Hepatocyte (in vitro differentiated cells): ENCODE measurements at regions not wholly inside any gene's neighbourhood (a gene's known extent, or its start where the extent isn't known, plus 50 kb on each side); places are given as distances from the start of the nearest gene placed in this dataset.

Experiments used
- DNase-seq: peaks from one replicate; pipeline ENCODE4 v3.0.0-alpha.2; 2016; ENCODE audit warnings: low spot score
- H2AFZ ChIP-seq: fragments of 200-600 bp; sonication (generic); 2 replicates; pipeline ENCODE4 v1.6.0; 2016; ENCODE audit warnings: antibody characterized with exemption, mild to moderate bottlenecking
- H3K27ac ChIP-seq: fragments of 200-600 bp; sonication (generic); 2 replicates; pipeline ENCODE4 v1.5.1; 2016; ENCODE audit warnings: mild to moderate bottlenecking
- H3K27me3 ChIP-seq: fragments of 200-600 bp; sonication (generic); 2 replicates; pipeline ENCODE4 v1.6.1; 2016
- H3K36me3 ChIP-seq: fragments of 200-600 bp; sonication (generic); replicated peaks from 2 replicates; pipeline ENCODE4 v1.5.1; 2016; ENCODE audit warnings: low read depth; ENCODE audit not compliant: insufficient read depth
- H3K4me1 ChIP-seq: fragments of 200-600 bp; sonication (generic); 2 replicates; pipeline ENCODE4 v1.5.1; 2016; ENCODE audit warnings: mild to moderate bottlenecking, moderate library complexity; ENCODE audit not compliant: insufficient read depth
- H3K4me2 ChIP-seq: fragments of 200-600 bp; sonication (generic); 2 replicates; pipeline ENCODE4 v1.6.0; 2016
- H3K4me3 ChIP-seq: fragments of 200-600 bp; sonication (generic); 2 replicates; pipeline ENCODE4 v1.5.1; 2016; ENCODE audit warnings: mild to moderate bottlenecking
- H3K79me2 ChIP-seq: fragments of 200-600 bp; sonication (generic); 2 replicates; pipeline ENCODE4 v1.6.0; 2017; ENCODE audit warnings: mild to moderate bottlenecking
- H3K9me2 ChIP-seq: fragments of 200-600 bp; sonication (generic); replicated peaks from 2 replicates; pipeline ENCODE4 v1.6.0; 2017; ENCODE audit warnings: mild to moderate bottlenecking; ENCODE audit not compliant: insufficient read depth
- H3K9me3 ChIP-seq: fragments of 200-600 bp; sonication (generic); 2 replicates; pipeline ENCODE4 v1.5.1; 2016; ENCODE audit warnings: low read depth, mild to moderate bottlenecking
- H4K20me1 ChIP-seq: fragments of 200-600 bp; sonication (generic); 2 replicates; pipeline ENCODE4 v1.6.0; 2016; ENCODE audit warnings: mild to moderate bottlenecking; ENCODE audit not compliant: insufficient read depth, poor library complexity, severe bottlenecking
- CTCF ChIP-seq: fragments of 200-600 bp; sonication (generic); IDR thresholded peaks from 2 replicates; pipeline ENCODE4 v1.5.1; 2016; ENCODE audit warnings: antibody characterized with exemption, mild to moderate bottlenecking; ENCODE audit not compliant: poor library complexity
- EZH2 ChIP-seq: fragments of 200-600 bp; sonication (generic); IDR thresholded peaks from 2 replicates; pipeline ENCODE4 v1.6.1; 2016; ENCODE audit warnings: antibody characterized with exemption, mild to moderate bottlenecking, borderline replicate concordance
- EZH2phosphoT487 ChIP-seq: fragments of 200-600 bp; sonication (generic); IDR thresholded peaks from one replicate; pipeline ENCODE4 v1.6.1; 2018; ENCODE audit warnings: antibody characterized with exemption, mild to moderate bottlenecking, low read depth, moderate library complexity; ENCODE audit not compliant: unreplicated experiment, severe bottlenecking
- WGBS: methylation state at CpG from one replicate; pipeline ENCODE4 v1.1.6; 2016; ENCODE audit warnings: low lambda C conversion rate; ENCODE audit errors: missing lambda C conversion rate; 5-methylcytosine and 5-hydroxymethylcytosine counted together

GRCh38 chr9:28616310-28616709, 1043.0 kb upstream of the C9orf72 start:
- DNase-seq: no peak
- WGBS: 68% methylated on average over 1 of the region's 1 CpG
- no peaks in the 10 kb centered on the region for H3K4me1 ChIP-seq

GRCh38 chr9:28620011-28620410, 1046.7 kb upstream of the C9orf72 start:
- 68% methylated on average over 1 of the region's 1 CpG for WGBS
- no peaks in the 10 kb centered on the region for H3K9me2 ChIP-seq

More at GRCh38 chr9:28616310-28616709, 1043.0 kb upstream of the C9orf72 start:
- Histone ChIP-seq H3K9me3 (no peaks in the 10 kb centered on the region), H3K36me3 (no peaks in the 10 kb centered on the region), H3K79me2 (no peaks in the 10 kb centered on the region), H3K27ac (no peak overlapping the region), H4K20me1 (no peaks in the 10 kb centered on the region), H3K27me3 (no peaks in the 10 kb centered on the region), H3K4me2 (no peak overlapping the region), H3K4me3 (no peak overlapping the region), H3K9me2 (no peaks in the 10 kb centered on the region), H2AFZ (no peak overlapping the region)
- TF ChIP-seq EZH2phosphoT487 (no peak), CTCF (no peak), EZH2 (no peak)

GRCh38 chr9:28620661-28621060, 1047.4 kb upstream of the C9orf72 start:
- Histone ChIP-seq H3K36me3 (no peaks in the 10 kb centered on the region), H3K9me3 (no peaks in the 10 kb centered on the region), H3K9me2 (no peaks in the 10 kb centered on the region), H3K4me1 (no peaks in the 10 kb centered on the region), H3K27me3 (no peaks in the 10 kb centered on the region), H3K79me2 (no peaks in the 10 kb centered on the region), H3K4me2 (no peak overlapping the region), H4K20me1 (no peaks in the 10 kb centered on the region), H2AFZ (no peak overlapping the region), H3K27ac (no peak overlapping the region), H3K4me3 (no peak overlapping the region)
- DNase-seq: no peak
- no peak for TF ChIP-seq EZH2phosphoT487
- no peak for TF ChIP-seq CTCF
- TF ChIP-seq EZH2: no peak
- WGBS: 83% methylated on average over 2 of the region's 2 CpGs

More at GRCh38 chr9:28620011-28620410, 1046.7 kb upstream of the C9orf72 start:
- Histone ChIP-seq H3K4me2 (no peak overlapping the region), H3K79me2 (no peaks in the 10 kb centered on the region), H2AFZ (no peak overlapping the region), H3K9me3 (no peaks in the 10 kb centered on the region), H3K27ac (no peak overlapping the region), H4K20me1 (no peaks in the 10 kb centered on the region), H3K27me3 (no peaks in the 10 kb centered on the region), H3K4me3 (no peak overlapping the region), H3K36me3 (no peaks in the 10 kb centered on the region), H3K4me1 (no peaks in the 10 kb centered on the region)
- TF ChIP-seq EZH2 (no peak), CTCF (no peak), EZH2phosphoT487 (no peak)
- DNase-seq: no peak

GRCh38 chr9:28624771-28625170, 1051.5 kb upstream of the C9orf72 start:
- H2AFZ ChIP-seq: no peak overlapping the region
- H3K36me3 ChIP-seq: no peaks in the 10 kb centered on the region
- WGBS: 89% methylated on average over 1 of the region's 1 CpG
- DNase-seq: no peak
- H3K9me2 ChIP-seq: no peaks in the 10 kb centered on the region
- H3K4me3 ChIP-seq: no peak overlapping the region
- no peaks in the 10 kb centered on the region for H3K79me2 ChIP-seq
- TF ChIP-seq EZH2: no peak
- no peak for TF ChIP-seq EZH2phosphoT487
- TF ChIP-seq CTCF: no peak
- no peaks in the 10 kb centered on the region for H3K27me3 ChIP-seq
- H3K4me2 ChIP-seq: no peak overlapping the region
- H3K9me3 ChIP-seq: no peaks in the 10 kb centered on the region
- no peaks in the 10 kb centered on the region for H4K20me1 ChIP-seq
- H3K27ac ChIP-seq: no peak overlapping the region
- no peaks in the 10 kb centered on the region for H3K4me1 ChIP-seq
